NCI-H1417 treated with DMSO at 0.1 percent for 48 hours (cell line): ENCODE measurements at regions not wholly inside any gene's neighbourhood (a gene's known extent, or its start where the extent isn't known, plus 50 kb on each side); places are given as distances from the start of the nearest gene placed in this dataset.
A peak's percentile ranks its signal among the peaks of the same experiment; 100 is the strongest.

ENCODE experiments used
- DNase-seq: peaks from one replicate; lab custom pipeline; 2025; lab: John Stamatoyannopoulos, UW

GRCh38 chr18:24561369-24561965, 101.0 kb downstream of the HRH4 start:
- no peak for DNase-seq

GRCh38 chr18:24567199-24567598, 106.8 kb downstream of the HRH4 start:
- DNase-seq = no peak

- no peak for DNase-seq
Observed at GRCh38 chr18:24570716-24571115, 110.3 kb downstream of the HRH4 start.

- DNase-seq = no peak
Observed at GRCh38 chr18:24582771-24583170, 122.3 kb downstream of the HRH4 start.

- DNase-seq = no peak
Observed at GRCh38 chr18:24584205-24584604, 123.8 kb downstream of the HRH4 start.

- DNase-seq = no peak
Observed at GRCh38 chr18:24584813-24585212, 124.4 kb downstream of the HRH4 start.

- DNase-seq = no peak
Observed at GRCh38 chr18:24585996-24586566, 125.6 kb downstream of the HRH4 start.

- DNase-seq = no peak
Observed at GRCh38 chr18:24586662-24587360, 126.4 kb downstream of the HRH4 start.

- DNase-seq = no peak
Observed at GRCh38 chr18:24588440-24588839, 128.0 kb downstream of the HRH4 start.

GRCh38 chr18:24590946-24591345, 130.5 kb downstream of the HRH4 start:
- no peak for DNase-seq

GRCh38 chr18:24593401-24593800, 133.0 kb downstream of the HRH4 start:
- DNase-seq = no peak

GRCh38 chr18:24593886-24594285, 133.4 kb downstream of the HRH4 start:
- DNase-seq = no peak

- DNase-seq = no peak
Observed at GRCh38 chr18:24595561-24596031, 135.2 kb downstream of the HRH4 start.

- DNase-seq = peak; percentile 52
Observed at GRCh38 chr18:24600076-24600654, 139.7 kb downstream of the HRH4 start.

- no peak for DNase-seq
Observed at GRCh38 chr18:24601585-24601984, 141.1 kb downstream of the HRH4 start.

GRCh38 chr18:24602201-24602600, 141.8 kb downstream of the HRH4 start:
- DNase-seq = no peak

GRCh38 chr18:24603151-24603550, 142.7 kb downstream of the HRH4 start:
- no peak for DNase-seq

GRCh38 chr18:24605444-24605843, 145.0 kb downstream of the HRH4 start:
- no peak for DNase-seq

- DNase-seq = no peak
Observed at GRCh38 chr18:24609254-24609653, 148.8 kb downstream of the HRH4 start.

- DNase-seq = no peak
Observed at GRCh38 chr18:24611075-24611474, 150.6 kb downstream of the HRH4 start.

- DNase-seq = no peak
Observed at GRCh38 chr18:24613896-24614640, 153.6 kb downstream of the HRH4 start.

- peak; percentile 34 for DNase-seq
Observed at GRCh38 chr18:24616653-24617052, 156.2 kb downstream of the HRH4 start.
